ENCODE measurements at regions not wholly inside any gene's neighbourhood (a gene's known extent, or its start where the extent isn't known, plus 50 kb on each side); places are given as distances from the start of the nearest gene placed in this dataset.

GRCh38 chr5:144950996-144951395 is 780.3 kb downstream of the KCTD16 start:
- TF ChIP-seq ESRRA (CRISPR knock-in tag; IDR thresholded peaks at IDR 0.05; ENCODE audit: low read depth) (no peak), PHF21A (CRISPR knock-in tag; IDR thresholded peaks at IDR 0.05) (no peak), POLR2AphosphoS5 (IDR thresholded peaks at IDR 0.05; ENCODE audit: low read depth, low read length) (no peak), ZSCAN29 (CRISPR knock-in tag; conservative IDR thresholded peaks at IDR 0.05) (no peak), ZNF549 (CRISPR knock-in tag; IDR thresholded peaks at IDR 0.05) (no peak), ZNF354B (CRISPR knock-in tag; IDR thresholded peaks at IDR 0.05) (no peak), NPAS2 (CRISPR knock-in tag; IDR thresholded peaks at IDR 0.05; ENCODE audit: borderline replicate concordance) (no peak), KLF16 (CRISPR knock-in tag; IDR thresholded peaks at IDR 0.05) (no peak), NONO (IDR thresholded peaks at IDR 0.05) (no peak), NONO (CRISPR knock-in tag; conservative IDR thresholded peaks at IDR 0.05) (no peak)

Measured in HepG2 (cell line).